ENCODE measurements at regions not wholly inside any gene's neighbourhood (a gene's known extent, or its start where the extent isn't known, plus 50 kb on each side); places are given as distances from the start of the nearest gene placed in this dataset.

DNA sequence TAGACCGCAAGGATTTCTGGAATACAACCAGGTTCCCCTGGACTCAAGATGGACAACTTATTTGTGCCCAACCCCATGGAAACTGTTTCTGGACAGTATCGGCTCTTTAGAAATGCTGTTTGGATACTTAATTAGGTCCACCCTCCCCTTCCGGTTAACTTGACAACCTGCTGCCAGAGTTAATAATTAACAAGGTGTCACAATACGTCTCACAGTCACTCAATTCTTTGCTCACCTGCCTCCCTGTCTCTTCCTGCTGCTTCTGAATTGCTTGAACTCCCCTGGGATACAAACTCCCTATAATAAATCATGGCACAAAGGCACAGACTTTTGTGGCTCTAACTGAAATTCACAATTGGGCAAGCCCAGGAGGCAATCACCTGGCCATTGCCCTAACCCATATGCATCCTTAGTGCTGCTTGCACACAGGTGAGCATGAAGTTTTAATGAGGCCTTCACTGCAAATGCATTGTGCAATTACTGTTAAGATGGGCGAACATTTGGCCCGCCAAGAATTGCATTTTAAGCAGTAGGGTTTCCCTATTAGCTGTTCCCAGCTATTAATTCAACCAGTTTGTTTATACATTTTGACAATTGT, 504.4 kb upstream of the NOX3 start:
- intact Hi-C loops (cut with micrococcal nuclease), result no loop called here
- Histone ChIP-seq H3K4me1 (ENCODE audit: control insufficient read depth in 1 of 2, insufficient read depth in 2 of 2, low read length in 2 of 2) (no peaks in the 10 kb centered on the region), H3K36me3 (ENCODE audit: control insufficient read depth in 1 of 2, insufficient read depth in 2 of 2, low read length in 2 of 2) (no peaks in the 10 kb centered on the region), H4K20me1 (ENCODE audit: insufficient read depth) (no peaks in the 10 kb centered on the region), H3K9me3 (ENCODE audit: control insufficient read depth in 1 of 2, insufficient read depth in 1 of 2, low read depth in 1 of 2, low read length in 2 of 2) (no peaks in the 10 kb centered on the region), H3K9me2 (ENCODE audit: insufficient read depth) (no peaks in the 10 kb centered on the region), H3K4me2 (ENCODE audit: low read length) (no peak overlapping the region), H3K79me2 (ENCODE audit: insufficient read depth, low read length) (no peaks in the 10 kb centered on the region), H2AFZ (ENCODE audit: low read depth, low read length, poor library complexity, severe bottlenecking) (no peak overlapping the region), H3K27me3 (ENCODE audit: insufficient read depth, low read length) (no peaks in the 10 kb centered on the region), H3K4me3 (replicated peaks in 1 of 2; ENCODE audit: low read depth in 1 of 2, low read length in 2 of 2) (no peak overlapping the region), H3K27ac (ENCODE audit: low read depth, low read length) (no peak overlapping the region), H3K9ac (ENCODE audit: low read length) (no peak overlapping the region)
- BruUV-seq (replicated peaks), result no TSS peak
- DNase-seq (ENCODE audit: low read depth, low spot score) (no peak), ATAC-seq (no peak)
- ChIA-PET RAD21 (ENCODE audit: low non-redundant PET in 1 of 2, low total read pairs in 2 of 2, uncharacterized antibody in 2 of 2, unreplicated experiment in 2 of 2) (no interaction called here), POLR2A (no interaction called here), CTCF (no interaction called here)
- TF ChIP-seq, protein P1, sequence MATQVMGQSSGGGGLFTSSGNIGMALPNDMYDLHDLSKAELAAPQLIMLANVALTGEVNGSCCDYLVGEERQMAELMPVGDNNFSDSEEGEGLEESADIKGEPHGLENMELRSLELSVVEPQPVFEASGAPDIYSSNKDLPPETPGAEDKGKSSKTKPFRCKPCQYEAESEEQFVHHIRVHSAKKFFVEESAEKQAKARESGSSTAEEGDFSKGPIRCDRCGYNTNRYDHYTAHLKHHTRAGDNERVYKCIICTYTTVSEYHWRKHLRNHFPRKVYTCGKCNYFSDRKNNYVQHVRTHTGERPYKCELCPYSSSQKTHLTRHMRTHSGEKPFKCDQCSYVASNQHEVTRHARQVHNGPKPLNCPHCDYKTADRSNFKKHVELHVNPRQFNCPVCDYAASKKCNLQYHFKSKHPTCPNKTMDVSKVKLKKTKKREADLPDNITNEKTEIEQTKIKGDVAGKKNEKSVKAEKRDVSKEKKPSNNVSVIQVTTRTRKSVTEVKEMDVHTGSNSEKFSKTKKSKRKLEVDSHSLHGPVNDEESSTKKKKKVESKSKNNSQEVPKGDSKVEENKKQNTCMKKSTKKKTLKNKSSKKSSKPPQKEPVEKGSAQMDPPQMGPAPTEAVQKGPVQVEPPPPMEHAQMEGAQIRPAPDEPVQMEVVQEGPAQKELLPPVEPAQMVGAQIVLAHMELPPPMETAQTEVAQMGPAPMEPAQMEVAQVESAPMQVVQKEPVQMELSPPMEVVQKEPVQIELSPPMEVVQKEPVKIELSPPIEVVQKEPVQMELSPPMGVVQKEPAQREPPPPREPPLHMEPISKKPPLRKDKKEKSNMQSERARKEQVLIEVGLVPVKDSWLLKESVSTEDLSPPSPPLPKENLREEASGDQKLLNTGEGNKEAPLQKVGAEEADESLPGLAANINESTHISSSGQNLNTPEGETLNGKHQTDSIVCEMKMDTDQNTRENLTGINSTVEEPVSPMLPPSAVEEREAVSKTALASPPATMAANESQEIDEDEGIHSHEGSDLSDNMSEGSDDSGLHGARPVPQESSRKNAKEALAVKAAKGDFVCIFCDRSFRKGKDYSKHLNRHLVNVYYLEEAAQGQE (IDR thresholded peaks at IDR 0.05; ENCODE audit: low read depth), result no peak
- TF ChIP-seq, protein P2, sequence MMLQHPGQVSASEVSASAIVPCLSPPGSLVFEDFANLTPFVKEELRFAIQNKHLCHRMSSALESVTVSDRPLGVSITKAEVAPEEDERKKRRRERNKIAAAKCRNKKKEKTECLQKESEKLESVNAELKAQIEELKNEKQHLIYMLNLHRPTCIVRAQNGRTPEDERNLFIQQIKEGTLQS (IDR thresholded peaks at IDR 0.05), result no peak
- TF ChIP-seq CBX3 (IDR thresholded peaks at IDR 0.05; ENCODE audit: low read depth) (no peak), FOSL1 (IDR thresholded peaks at IDR 0.05; ENCODE audit: low read depth) (no peak)
- TF ChIP-seq, protein P3, sequence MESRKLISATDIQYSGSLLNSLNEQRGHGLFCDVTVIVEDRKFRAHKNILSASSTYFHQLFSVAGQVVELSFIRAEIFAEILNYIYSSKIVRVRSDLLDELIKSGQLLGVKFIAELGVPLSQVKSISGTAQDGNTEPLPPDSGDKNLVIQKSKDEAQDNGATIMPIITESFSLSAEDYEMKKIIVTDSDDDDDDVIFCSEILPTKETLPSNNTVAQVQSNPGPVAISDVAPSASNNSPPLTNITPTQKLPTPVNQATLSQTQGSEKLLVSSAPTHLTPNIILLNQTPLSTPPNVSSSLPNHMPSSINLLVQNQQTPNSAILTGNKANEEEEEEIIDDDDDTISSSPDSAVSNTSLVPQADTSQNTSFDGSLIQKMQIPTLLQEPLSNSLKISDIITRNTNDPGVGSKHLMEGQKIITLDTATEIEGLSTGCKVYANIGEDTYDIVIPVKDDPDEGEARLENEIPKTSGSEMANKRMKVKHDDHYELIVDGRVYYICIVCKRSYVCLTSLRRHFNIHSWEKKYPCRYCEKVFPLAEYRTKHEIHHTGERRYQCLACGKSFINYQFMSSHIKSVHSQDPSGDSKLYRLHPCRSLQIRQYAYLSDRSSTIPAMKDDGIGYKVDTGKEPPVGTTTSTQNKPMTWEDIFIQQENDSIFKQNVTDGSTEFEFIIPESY (IDR thresholded peaks at IDR 0.05; ENCODE audit: extremely low read depth, insufficient replicate concordance, low read length), result no peak
- TF ChIP-seq, protein P4, sequence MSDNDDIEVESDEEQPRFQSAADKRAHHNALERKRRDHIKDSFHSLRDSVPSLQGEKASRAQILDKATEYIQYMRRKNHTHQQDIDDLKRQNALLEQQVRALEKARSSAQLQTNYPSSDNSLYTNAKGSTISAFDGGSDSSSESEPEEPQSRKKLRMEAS (IDR thresholded peaks at IDR 0.05), result no peak
